ENCODE measurements at regions not wholly inside any gene's neighbourhood (a gene's known extent, or its start where the extent isn't known, plus 50 kb on each side); places are given as distances from the start of the nearest gene placed in this dataset.

DNA sequence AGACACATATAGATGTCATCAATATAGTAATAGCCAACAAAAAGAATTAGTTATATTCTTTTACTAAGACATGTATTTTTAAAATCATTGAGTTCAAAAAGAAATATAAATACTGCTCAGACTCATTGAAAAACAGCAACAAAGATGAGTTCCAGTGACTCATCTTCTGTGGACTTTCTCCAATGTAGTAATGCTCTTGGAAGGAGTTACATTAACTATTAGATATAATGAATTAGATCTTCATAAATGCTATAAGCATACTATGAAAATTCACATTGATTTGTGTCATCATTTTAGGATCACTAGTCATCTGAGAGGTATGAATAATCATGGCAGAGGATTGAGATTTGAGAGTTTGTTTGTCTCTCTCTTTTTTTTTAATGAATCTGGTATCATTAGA, 547.8 kb upstream of the PCDH7 start:
- TF ChIP-seq, protein P1, sequence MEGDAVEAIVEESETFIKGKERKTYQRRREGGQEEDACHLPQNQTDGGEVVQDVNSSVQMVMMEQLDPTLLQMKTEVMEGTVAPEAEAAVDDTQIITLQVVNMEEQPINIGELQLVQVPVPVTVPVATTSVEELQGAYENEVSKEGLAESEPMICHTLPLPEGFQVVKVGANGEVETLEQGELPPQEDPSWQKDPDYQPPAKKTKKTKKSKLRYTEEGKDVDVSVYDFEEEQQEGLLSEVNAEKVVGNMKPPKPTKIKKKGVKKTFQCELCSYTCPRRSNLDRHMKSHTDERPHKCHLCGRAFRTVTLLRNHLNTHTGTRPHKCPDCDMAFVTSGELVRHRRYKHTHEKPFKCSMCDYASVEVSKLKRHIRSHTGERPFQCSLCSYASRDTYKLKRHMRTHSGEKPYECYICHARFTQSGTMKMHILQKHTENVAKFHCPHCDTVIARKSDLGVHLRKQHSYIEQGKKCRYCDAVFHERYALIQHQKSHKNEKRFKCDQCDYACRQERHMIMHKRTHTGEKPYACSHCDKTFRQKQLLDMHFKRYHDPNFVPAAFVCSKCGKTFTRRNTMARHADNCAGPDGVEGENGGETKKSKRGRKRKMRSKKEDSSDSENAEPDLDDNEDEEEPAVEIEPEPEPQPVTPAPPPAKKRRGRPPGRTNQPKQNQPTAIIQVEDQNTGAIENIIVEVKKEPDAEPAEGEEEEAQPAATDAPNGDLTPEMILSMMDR (IDR thresholded peaks at IDR 0.05; ENCODE audit: extremely low read depth in 1 of 2, insufficient read depth in 1 of 2, low read depth in 1 of 2, low read length in 2 of 2), result no peak
- no peak for TF ChIP-seq EZH2 (IDR thresholded peaks at IDR 0.05; ENCODE audit: borderline replicate concordance, low read depth, low read length, severe bottlenecking)
- TF ChIP-seq POLR2AphosphoS5 (IDR thresholded peaks at IDR 0.05; ENCODE audit: insufficient read depth, low read depth, low read length), result no peak

Measured in endothelial cell of umbilical vein (primary cell).